ENCODE measurements at regions not wholly inside any gene's neighbourhood (a gene's known extent, or its start where the extent isn't known, plus 50 kb on each side); places are given as distances from the start of the nearest gene placed in this dataset.

GRCh38 chr2:41949883-41950665 is 97.7 kb upstream of the PKDCC start:
- no peak for DNase-seq (ENCODE audit: low read depth)
- no peak overlapping the region for H3K4me3 ChIP-seq (ENCODE audit: low read depth, low read length)
- TF ChIP-seq, protein P1, sequence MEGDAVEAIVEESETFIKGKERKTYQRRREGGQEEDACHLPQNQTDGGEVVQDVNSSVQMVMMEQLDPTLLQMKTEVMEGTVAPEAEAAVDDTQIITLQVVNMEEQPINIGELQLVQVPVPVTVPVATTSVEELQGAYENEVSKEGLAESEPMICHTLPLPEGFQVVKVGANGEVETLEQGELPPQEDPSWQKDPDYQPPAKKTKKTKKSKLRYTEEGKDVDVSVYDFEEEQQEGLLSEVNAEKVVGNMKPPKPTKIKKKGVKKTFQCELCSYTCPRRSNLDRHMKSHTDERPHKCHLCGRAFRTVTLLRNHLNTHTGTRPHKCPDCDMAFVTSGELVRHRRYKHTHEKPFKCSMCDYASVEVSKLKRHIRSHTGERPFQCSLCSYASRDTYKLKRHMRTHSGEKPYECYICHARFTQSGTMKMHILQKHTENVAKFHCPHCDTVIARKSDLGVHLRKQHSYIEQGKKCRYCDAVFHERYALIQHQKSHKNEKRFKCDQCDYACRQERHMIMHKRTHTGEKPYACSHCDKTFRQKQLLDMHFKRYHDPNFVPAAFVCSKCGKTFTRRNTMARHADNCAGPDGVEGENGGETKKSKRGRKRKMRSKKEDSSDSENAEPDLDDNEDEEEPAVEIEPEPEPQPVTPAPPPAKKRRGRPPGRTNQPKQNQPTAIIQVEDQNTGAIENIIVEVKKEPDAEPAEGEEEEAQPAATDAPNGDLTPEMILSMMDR (conservative IDR thresholded peaks at IDR 0.05; ENCODE audit: low read depth, low read length): no peak

- no peak for DNase-seq (ENCODE audit: low read depth)
- TF ChIP-seq, protein P1 (conservative IDR thresholded peaks at IDR 0.05; ENCODE audit: low read depth, low read length): no peak
Observed at GRCh38 chr2:41950666-41950960, 97.2 kb upstream of the PKDCC start.

DNA sequence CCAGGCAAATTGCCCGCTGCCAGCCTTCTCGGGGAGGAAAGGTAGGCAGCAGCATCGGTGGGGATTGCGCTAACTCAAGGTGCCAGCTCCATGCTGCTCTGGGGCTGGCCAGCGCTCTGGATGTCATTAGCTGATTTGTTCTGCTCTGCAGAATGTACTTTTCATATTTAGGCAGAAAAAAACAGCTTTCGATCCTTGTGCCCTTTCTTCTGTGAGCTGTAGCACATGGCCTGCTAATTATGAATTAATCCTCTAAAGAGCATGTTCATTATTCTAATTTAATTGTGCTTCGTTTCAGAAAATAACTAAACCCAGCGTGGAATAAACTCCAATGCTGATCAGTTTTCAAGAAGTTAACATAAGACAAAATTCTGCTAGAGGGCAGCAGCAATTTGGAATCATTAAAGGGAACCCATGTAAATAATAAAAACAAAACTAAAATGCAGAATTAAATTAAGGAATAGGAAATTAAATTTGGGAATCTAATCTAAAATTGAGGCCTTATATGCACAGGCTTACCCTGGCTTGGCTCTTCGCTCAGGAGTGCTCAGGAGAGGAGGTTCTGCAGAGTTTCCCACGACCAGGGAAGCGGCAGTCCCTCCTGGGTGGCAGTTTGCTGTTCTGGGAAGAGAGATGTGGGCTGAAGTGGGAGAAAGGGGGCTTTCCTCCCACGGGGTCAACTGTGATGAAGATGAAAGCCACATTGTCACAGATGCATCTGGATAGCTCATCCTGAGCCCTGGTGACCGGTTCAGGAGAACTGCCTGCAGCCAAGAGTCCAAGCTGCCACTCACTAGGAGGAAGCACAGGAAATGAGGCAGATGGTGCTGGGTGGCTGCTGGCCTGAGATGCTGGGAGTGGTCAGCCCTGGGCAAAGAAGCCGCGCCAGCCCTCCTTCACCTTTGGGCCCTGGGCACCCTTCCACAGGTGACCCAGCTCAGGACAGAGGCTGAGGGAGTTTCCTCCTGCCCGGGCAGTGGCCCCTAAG is 93.2 kb upstream of the PKDCC start:
- TF ChIP-seq, protein P1 (conservative IDR thresholded peaks at IDR 0.05; ENCODE audit: low read depth, low read length): no peak
- DNase-seq (ENCODE audit: low read depth): no peak
- no peak overlapping the region for H3K4me3 ChIP-seq (ENCODE audit: low read depth, low read length)

More at GRCh38 chr2:41950666-41950960, 97.2 kb upstream of the PKDCC start:
- H3K4me3 ChIP-seq (ENCODE audit: low read depth, low read length): no peak overlapping the region

- TF ChIP-seq, protein P1 (conservative IDR thresholded peaks at IDR 0.05; ENCODE audit: low read depth, low read length): no peak
- DNase-seq (ENCODE audit: low read depth): no peak
Observed at GRCh38 chr2:41955316-41956043, 92.3 kb upstream of the PKDCC start.

DNA sequence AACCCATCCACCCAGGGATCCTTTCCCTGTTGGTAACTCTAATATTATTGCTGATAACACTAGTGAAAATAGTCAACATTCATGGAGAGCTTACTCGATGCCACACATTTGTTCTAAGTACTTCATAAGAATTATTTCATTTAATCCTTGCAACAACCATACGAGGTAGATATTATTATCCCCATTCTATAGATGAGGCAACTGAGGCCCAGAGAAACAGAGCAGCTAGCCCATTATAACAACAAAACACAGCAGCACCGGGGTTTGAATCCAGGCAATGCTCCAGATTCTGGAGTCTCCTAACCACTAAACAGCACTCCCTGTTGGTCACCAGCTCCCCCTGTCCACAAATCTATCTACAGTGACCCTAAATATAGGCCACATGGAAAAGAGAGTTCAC is 90.4 kb upstream of the PKDCC start:
- no peak overlapping the region for H3K4me3 ChIP-seq (ENCODE audit: low read depth, low read length)
- no peak for DNase-seq (ENCODE audit: low read depth)
- TF ChIP-seq, protein P1 (conservative IDR thresholded peaks at IDR 0.05; ENCODE audit: low read depth, low read length): no peak

More at GRCh38 chr2:41955316-41956043, 92.3 kb upstream of the PKDCC start:
- no peak overlapping the region for H3K4me3 ChIP-seq (ENCODE audit: low read depth, low read length)

DNA sequence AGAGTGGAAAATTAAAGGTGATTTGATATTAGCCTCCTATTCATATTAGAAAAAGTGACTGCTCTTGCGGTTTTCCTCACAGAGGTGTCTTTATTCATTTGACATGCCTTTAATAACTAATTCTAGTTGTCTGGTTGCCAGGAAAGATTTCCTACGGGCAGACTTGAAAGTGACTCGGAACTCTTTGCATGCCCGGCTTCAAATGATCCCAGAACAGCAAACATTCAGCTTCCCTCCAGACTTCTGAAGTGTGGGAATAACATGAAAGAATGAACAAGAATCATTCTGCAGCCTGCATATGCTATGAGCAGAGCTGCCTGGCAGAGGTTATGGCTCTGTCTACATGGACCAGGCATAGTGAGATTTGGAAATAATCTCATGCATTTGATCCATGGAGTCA is 89.6 kb upstream of the PKDCC start:
- TF ChIP-seq, protein P1 (conservative IDR thresholded peaks at IDR 0.05; ENCODE audit: low read depth, low read length): no peak
- no peak overlapping the region for H3K4me3 ChIP-seq (ENCODE audit: low read depth, low read length)
- no peak for DNase-seq (ENCODE audit: low read depth)
